IPS-20b (cell line): ENCODE measurements at regions not wholly inside any gene's neighbourhood (a gene's known extent, or its start where the extent isn't known, plus 50 kb on each side); places are given as distances from the start of the nearest gene placed in this dataset.

ENCODE experiments used
- H3K27ac ChIP-seq: one replicate; pipeline ENCODE4 v1.5.1; 2013; ENCODE audit warnings: low read length
- H3K27me3 ChIP-seq: 2 replicates; pipeline ENCODE4 v1.6.1; 2013; ENCODE audit warnings: mild to moderate bottlenecking, low read length, inconsistent platforms; ENCODE audit not compliant: insufficient read depth
- H3K36me3 ChIP-seq: 2 replicates; pipeline ENCODE4 v1.6.1; 2013; ENCODE audit warnings: low read depth, mild to moderate bottlenecking, inconsistent platforms, low read length, moderate library complexity; ENCODE audit not compliant: insufficient read depth
- H3K4me1 ChIP-seq: 2 replicates; pipeline ENCODE4 v1.6.1; 2013; ENCODE audit warnings: mild to moderate bottlenecking, control low read depth, inconsistent platforms, low read length, moderate library complexity; ENCODE audit not compliant: insufficient read depth
- H3K4me3 ChIP-seq: 2 replicates; pipeline ENCODE4 v1.5.1; 2013; ENCODE audit warnings: mild to moderate bottlenecking, low read length, inconsistent platforms
- H3K9ac ChIP-seq: 2 replicates; pipeline ENCODE4 v1.6.1; 2013; ENCODE audit warnings: low read depth, mild to moderate bottlenecking, inconsistent platforms, low read length, moderate library complexity
- H3K9me3 ChIP-seq: 2 replicates; pipeline ENCODE4 v1.6.1; 2013; ENCODE audit warnings: mild to moderate bottlenecking, low read depth, low read length, inconsistent platforms; ENCODE audit not compliant: insufficient read depth

DNA sequence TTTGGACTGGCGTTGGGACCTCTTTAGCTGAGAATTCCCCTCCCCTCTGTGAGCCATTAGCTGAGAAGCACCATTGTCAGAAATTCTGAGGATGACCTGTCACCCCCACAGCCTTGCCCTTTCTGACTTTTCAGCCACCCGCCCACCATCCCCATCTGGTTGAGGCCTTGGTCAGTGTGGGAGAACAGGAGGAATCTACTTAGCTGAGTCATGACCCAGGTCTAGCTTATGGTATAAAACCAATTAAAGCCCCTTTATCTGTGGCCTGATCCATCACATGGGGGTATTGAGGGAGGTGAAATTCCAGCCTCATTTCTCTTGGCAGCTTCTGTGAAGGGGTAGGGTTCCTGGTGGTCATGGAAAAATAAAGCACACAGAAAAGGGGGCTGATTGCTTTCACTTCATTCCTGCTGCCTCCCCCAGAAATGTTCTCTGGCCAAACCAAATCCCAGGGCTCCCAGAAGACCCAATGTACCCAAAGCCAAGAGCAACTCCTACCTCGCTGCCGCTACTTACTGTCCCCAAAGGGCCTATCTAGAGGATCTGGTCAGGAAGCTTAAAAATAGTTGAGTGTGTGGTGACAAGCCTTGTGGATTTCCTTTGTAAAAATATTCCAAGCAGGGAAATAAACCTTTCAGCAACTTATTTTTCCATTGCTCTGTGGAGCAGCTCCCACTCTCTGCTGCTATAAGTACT is 174.8 kb upstream of the TNC start:
- H3K9me3 ChIP-seq = no peaks in the 10 kb centered on the region
- H3K36me3 ChIP-seq = no peaks in the 10 kb centered on the region

DNA sequence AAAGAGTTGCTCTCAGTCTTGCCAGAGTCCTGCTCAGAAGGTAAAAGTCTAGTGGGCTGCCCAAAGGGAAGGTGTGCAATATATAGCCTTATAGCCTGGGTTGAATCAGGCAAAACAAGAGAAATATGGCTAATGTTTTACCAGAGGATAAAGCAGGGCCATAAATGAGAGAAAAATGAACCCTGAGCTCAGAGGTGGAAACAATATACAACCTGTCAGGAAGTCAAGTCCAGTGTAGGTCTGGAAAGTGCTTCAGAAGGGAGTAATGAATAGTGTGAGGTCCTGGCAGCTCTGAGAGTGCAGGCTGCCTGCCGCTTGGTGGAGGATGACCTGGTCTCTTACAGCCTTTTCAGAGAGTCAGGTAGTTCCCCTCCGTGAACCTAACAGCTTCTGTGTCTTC is 177.8 kb upstream of the TNC start:
- no peak overlapping the region for H3K27ac ChIP-seq
- H3K9ac ChIP-seq = no peak overlapping the region
- H3K4me1 ChIP-seq = peaks cover 13% of the 10 kb centered on the region
- H3K4me3 ChIP-seq = no peak overlapping the region
- no peaks in the 10 kb centered on the region for H3K36me3 ChIP-seq
- no peaks in the 10 kb centered on the region for H3K27me3 ChIP-seq
- no peaks in the 10 kb centered on the region for H3K9me3 ChIP-seq

More for the DNA sequence above, 174.8 kb upstream of the TNC start:
- peaks cover 13% of the 10 kb centered on the region for H3K4me1 ChIP-seq
- no peak overlapping the region for H3K9ac ChIP-seq
- H3K4me3 ChIP-seq = no peak overlapping the region
- H3K27ac ChIP-seq = no peak overlapping the region
- H3K27me3 ChIP-seq = no peaks in the 10 kb centered on the region

DNA sequence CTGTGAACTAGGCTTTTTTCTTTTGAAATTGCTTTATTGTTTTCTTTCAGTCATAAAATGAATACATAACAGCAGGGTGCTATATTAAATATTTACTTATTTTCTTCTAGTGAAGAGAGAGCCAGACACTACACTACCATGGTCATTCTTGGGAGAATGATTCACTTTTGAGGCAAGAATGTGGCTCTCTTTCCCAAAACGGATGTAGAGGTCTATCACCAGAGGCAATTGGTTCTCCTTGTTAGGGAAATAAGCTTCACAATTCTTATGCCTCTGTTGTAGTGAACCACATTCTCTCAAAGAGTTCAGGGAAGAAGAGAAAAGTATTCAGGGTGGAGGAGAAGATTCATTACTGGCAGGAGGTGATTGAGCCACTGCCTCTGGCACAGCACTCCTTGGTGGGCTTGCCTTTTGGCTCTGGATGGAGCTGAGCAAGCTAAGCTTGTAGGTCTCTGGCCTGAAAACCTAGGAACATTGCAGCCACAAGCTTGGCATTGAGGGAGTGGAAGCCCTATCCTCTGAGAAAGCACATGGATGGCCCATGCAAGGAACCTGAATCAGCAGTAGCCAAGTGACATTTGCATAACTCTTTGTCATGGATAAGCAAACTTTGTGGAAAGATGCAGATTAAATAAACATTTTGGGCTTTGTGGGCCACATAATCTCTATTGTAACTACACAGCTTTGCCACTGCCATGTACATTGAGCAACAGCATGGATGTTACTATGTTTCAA is 179.0 kb upstream of the TNC start:
- no peak overlapping the region for H3K4me3 ChIP-seq
- H3K27me3 ChIP-seq = no peaks in the 10 kb centered on the region
- H3K27ac ChIP-seq = no peak overlapping the region
- H3K9me3 ChIP-seq = no peaks in the 10 kb centered on the region
- H3K36me3 ChIP-seq = no peaks in the 10 kb centered on the region
- H3K4me1 ChIP-seq = peaks cover 7% of the 10 kb centered on the region
- H3K9ac ChIP-seq = no peak overlapping the region

DNA sequence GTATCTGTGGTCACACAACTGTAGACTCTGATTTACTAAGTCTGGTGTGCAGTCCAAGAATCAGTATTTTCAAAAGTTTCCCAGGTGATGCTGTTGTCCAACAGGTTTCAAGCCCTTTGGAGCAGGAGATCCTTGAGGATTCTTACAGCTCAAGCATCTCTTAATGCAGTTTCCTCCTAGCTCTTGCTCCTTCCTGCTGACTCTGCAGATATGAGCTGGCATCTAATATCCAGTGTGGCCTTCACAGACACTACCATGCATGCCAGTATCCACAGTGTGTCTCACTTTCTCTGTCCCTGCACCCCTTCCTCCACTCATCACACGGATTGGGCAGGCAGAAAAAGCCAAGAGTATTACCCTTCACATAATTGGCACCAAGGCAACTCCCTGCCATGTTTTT is 182.2 kb upstream of the TNC start:
- Histone ChIP-seq H3K9me3 (no peaks in the 10 kb centered on the region), H3K4me1 (peaks cover 3% of the 10 kb centered on the region; the same call in 1 of the 2 replicates), H3K9ac (no peak overlapping the region), H3K27ac (no peak overlapping the region), H3K4me3 (no peak overlapping the region), H3K36me3 (no peaks in the 10 kb centered on the region), H3K27me3 (no peaks in the 10 kb centered on the region)

DNA sequence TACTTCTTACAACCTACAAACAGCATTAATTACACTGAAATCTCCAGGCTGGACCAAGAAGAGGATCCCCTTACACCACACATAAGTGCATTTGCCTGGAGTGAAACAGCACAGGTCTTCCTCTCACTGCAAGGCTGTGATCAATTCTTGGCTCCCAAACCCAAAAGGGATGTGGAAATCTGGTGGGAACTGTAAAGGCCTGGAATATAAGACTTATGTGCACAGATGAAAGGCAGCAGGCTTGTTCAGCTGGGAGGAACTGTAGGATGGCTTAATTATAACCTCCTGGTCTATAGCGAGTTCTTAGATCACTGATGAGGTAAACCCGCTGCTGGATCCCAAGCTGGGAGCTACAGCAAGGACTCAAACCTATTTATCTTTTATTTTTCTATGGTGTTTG is 182.9 kb upstream of the TNC start:
- Histone ChIP-seq H3K36me3 (no peaks in the 10 kb centered on the region), H3K9me3 (no peaks in the 10 kb centered on the region), H3K27ac (no peak overlapping the region), H3K27me3 (no peaks in the 10 kb centered on the region), H3K4me1 (peaks cover 3% of the 10 kb centered on the region; the same call in 1 of the 2 replicates), H3K4me3 (no peak overlapping the region), H3K9ac (no peak overlapping the region)

DNA sequence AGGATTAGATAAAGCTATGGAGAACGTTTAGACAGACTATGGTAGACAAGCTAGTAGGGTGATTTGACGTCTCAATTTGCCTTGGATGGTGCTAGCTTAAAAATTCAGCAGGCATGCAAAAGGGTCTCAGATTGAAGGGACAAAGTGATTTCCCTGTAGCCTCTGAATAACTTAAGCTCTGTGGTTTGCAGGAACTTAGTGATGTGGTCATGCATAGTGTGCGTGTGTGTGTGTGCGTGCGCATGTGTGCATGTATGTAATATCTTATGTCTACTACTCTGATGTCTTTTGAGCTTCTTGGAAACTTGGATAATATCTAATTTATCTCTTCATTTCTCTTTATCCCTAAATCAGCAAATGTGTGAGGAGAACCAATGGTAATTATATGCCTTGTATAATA is 183.6 kb upstream of the TNC start:
- Histone ChIP-seq H3K36me3 (no peaks in the 10 kb centered on the region), H3K27ac (no peak overlapping the region), H3K4me3 (no peak overlapping the region), H3K9me3 (no peaks in the 10 kb centered on the region), H3K9ac (no peak overlapping the region), H3K27me3 (no peaks in the 10 kb centered on the region), H3K4me1 (peaks cover 3% of the 10 kb centered on the region; the same call in 1 of the 2 replicates)

DNA sequence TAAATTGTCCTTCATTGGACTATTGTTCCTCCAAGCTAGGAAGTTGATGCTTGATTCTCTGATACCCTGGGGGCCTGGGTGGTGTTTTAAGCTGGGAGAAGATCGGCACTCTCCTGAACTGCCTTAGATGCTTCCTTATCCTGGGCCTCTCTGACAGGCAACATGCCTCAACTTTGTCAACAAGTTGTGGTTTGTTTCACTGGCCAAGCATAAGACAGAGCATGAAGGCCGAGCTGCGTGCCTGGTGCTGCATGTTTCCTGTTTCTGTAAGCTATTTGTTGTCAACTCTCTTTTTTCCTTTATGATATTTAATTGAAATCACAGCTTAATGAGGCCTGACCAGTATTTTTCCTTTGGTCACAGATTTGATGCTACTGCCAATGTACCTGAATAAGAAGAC is 187.6 kb upstream of the TNC start:
- no peaks in the 10 kb centered on the region for H3K4me1 ChIP-seq
- H3K36me3 ChIP-seq = no peaks in the 10 kb centered on the region
- H3K27ac ChIP-seq = no peak overlapping the region
- no peak overlapping the region for H3K4me3 ChIP-seq
- no peaks in the 10 kb centered on the region for H3K27me3 ChIP-seq
- no peaks in the 10 kb centered on the region for H3K9me3 ChIP-seq
- no peak overlapping the region for H3K9ac ChIP-seq

DNA sequence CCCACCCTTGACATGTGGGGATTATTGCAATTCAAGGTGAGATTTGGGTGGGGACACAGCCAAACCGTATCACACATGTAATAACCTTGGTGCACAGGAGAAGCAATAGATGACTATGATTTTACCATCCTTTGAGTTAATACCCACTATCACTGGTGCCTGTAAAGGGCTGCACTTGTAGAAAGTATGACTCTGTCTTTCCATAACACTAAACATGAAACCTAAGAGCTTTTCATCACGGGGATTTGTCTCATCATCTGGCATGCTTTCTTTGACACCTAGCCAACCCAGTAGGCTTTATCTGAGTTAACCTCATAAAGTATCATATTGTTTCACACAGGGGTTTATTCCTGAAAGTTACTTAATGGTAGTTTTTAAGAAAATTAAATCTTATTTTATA is 188.9 kb upstream of the TNC start:
- Histone ChIP-seq H3K4me3 (no peak overlapping the region), H3K9me3 (no peaks in the 10 kb centered on the region), H3K27me3 (no peaks in the 10 kb centered on the region)

DNA sequence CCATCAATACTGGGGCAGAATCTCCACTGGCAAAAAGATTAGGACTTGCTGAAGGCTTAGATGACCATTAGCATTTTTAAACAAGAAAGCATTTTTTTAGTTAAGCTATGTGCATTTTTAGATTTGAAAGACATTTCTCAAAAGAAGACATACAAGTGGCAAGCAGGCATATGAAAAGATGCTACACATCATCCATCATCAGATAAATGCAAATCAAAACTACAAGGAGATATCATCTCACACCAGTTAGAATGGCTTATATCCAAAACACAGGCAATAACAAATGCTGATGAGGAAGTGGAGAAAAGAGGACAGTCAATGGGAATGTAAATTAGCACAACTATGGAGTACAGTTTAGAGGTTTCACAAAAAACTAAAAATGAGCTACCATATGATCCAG is 195.6 kb upstream of the TNC start:
- Histone ChIP-seq H3K9me3 (peaks cover 5% of the 10 kb centered on the region), H3K36me3 (no peaks in the 10 kb centered on the region), H3K27me3 (no peaks in the 10 kb centered on the region), H3K9ac (no peak overlapping the region), H3K4me3 (no peak overlapping the region), H3K27ac (no peak overlapping the region), H3K4me1 (no peaks in the 10 kb centered on the region)

More for the DNA sequence above, 188.9 kb upstream of the TNC start:
- no peak overlapping the region for H3K27ac ChIP-seq
- no peaks in the 10 kb centered on the region for H3K36me3 ChIP-seq
- no peak overlapping the region for H3K9ac ChIP-seq
- H3K4me1 ChIP-seq = no peaks in the 10 kb centered on the region

DNA sequence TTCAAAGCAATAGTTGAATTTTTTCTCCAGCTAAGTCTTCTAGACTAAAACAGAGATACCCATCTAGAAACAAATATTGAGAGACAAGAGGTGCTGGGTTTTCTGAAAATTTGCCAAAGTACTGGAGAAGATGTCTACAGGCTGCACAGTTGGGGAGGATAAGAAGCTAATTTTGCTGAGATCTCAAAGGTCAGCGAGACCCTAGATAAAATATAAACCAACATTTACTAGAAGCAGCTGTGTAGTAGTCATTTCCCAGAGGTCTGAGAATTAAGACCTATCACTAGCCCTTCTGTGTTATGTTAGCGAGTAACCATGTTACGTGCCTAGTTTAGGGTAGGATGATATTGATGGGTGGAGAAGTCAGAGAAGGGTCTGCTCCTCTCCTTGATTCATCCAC is 208.5 kb upstream of the TNC start:
- Histone ChIP-seq H3K36me3 (no peaks in the 10 kb centered on the region), H3K27me3 (no peaks in the 10 kb centered on the region), H3K4me3 (no peak overlapping the region), H3K27ac (no peak overlapping the region), H3K4me1 (no peaks in the 10 kb centered on the region), H3K9me3 (no peaks in the 10 kb centered on the region), H3K9ac (no peak overlapping the region)

DNA sequence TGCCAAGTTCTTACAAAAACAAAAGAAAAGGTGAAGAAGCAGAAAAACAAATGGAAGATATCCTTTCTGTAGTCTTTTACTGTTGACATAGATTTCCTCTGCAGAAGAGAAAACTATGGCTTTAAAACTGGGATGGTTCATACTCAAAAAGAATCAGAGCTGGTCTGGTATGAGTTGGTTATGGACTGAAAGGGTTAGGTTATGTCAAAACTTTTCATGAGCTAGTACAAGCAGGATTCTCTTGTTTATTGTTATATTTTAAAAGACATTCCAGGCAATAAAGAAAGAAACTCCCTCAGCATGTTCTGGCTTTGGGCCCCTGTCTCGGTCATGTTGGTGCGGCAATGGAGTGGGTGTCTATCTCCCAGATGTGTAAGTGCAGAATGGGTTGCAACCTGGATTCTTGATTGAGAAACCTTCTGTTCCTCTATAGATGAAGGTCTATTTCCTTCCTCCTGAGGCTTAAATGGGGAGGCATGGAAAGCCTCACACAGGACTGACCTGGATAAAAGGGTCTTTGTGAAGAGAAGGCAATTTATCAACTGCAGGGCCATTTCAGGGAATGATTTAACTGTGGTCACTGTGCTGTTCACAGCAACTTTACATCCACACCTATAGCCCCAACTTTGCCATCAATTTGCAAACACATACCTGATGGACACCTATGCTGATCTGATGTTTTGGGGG is 209.6 kb upstream of the TNC start:
- H3K36me3 ChIP-seq = no peaks in the 10 kb centered on the region
- no peaks in the 10 kb centered on the region for H3K4me1 ChIP-seq
- no peak overlapping the region for H3K27ac ChIP-seq
- H3K27me3 ChIP-seq = no peaks in the 10 kb centered on the region
- no peak overlapping the region for H3K4me3 ChIP-seq
- H3K9me3 ChIP-seq = no peaks in the 10 kb centered on the region
- H3K9ac ChIP-seq = no peak overlapping the region

DNA sequence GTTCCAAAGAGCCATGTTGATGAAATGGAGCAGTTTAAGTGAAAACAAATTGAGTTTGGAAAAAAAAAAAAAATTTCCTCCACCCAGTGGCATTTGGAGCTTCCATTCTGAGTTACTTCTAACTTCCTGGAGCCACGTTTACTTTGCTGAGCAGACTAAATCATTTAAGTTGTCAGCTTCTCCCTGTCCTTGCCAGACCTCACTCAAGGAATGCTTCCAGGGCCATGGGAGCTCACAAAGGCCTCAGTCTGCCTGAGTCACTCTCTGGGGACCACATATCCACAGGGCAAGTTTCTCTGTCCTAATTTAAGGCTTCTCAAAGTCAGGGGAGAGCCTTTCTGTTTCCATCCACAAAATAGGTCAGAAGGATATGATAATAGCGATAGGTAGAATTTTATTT is 210.3 kb upstream of the TNC start:
- Histone ChIP-seq H3K9me3 (no peaks in the 10 kb centered on the region), H3K4me3 (no peak overlapping the region), H3K27me3 (no peaks in the 10 kb centered on the region), H3K36me3 (no peaks in the 10 kb centered on the region), H3K9ac (no peak overlapping the region), H3K27ac (no peak overlapping the region), H3K4me1 (no peaks in the 10 kb centered on the region)
